ENCODE measurements at regions not wholly inside any gene's neighbourhood (a gene's known extent, or its start where the extent isn't known, plus 50 kb on each side); places are given as distances from the start of the nearest gene placed in this dataset.
A peak's percentile ranks its signal among the peaks of the same experiment; 100 is the strongest.

GRCh38 chr11:76298255-76298654, 82.7 kb downstream of the THAP12 start:
- no peak for DNase-seq (ENCODE audit: low read depth in 2 of 2)

GRCh38 chr11:76296731-76297542, 84.0 kb downstream of the THAP12 start:
- DNase-seq (ENCODE audit: low read depth in 2 of 2) = no peak

- DNase-seq (ENCODE audit: low read depth in 2 of 2) = no peak
These were observed 86.9 kb upstream of the WNT11 start for GRCh38 chr11:76293189-76293631.

GRCh38 chr11:76292583-76293188, 86.4 kb upstream of the WNT11 start:
- DNase-seq (ENCODE audit: low read depth in 2 of 2) = no peak

- DNase-seq (ENCODE audit: low read depth in 2 of 2) = no peak
These were observed 85.5 kb upstream of the WNT11 start for GRCh38 chr11:76291576-76292526.

- peak in 1 of 2 donors; percentile 8 for DNase-seq (ENCODE audit: low read depth in 2 of 2)
These were observed 82.1 kb upstream of the WNT11 start for GRCh38 chr11:76288166-76288980.

- no peak for DNase-seq (ENCODE audit: low read depth in 2 of 2)
These were observed 80.9 kb upstream of the WNT11 start for GRCh38 chr11:76287227-76287626.

- DNase-seq (ENCODE audit: low read depth in 2 of 2) = no peak
These were observed 79.2 kb upstream of the WNT11 start for GRCh38 chr11:76285397-76286104.

GRCh38 chr11:76284161-76284560, 77.9 kb upstream of the WNT11 start:
- no peak for DNase-seq (ENCODE audit: low read depth in 2 of 2)

- DNase-seq (ENCODE audit: low read depth in 2 of 2) = no peak
These were observed 76.7 kb upstream of the WNT11 start for GRCh38 chr11:76282811-76283595.

GRCh38 chr11:76282172-76282571, 75.9 kb upstream of the WNT11 start:
- DNase-seq (ENCODE audit: low read depth in 2 of 2) = no peak

- no peak for DNase-seq (ENCODE audit: low read depth in 2 of 2)
These were observed 75.2 kb upstream of the WNT11 start for GRCh38 chr11:76281558-76281906.

GRCh38 chr11:76280882-76281557, 74.7 kb upstream of the WNT11 start:
- DNase-seq (ENCODE audit: low read depth in 2 of 2) = no peak

GRCh38 chr11:76280151-76280881, 74.0 kb upstream of the WNT11 start:
- DNase-seq (ENCODE audit: low read depth in 2 of 2) = no peak

GRCh38 chr11:76279646-76280045, 73.3 kb upstream of the WNT11 start:
- no peak for DNase-seq (ENCODE audit: low read depth in 2 of 2)

- DNase-seq (ENCODE audit: low read depth in 2 of 2) = no peak
These were observed 72.7 kb upstream of the WNT11 start for GRCh38 chr11:76279038-76279437.

GRCh38 chr11:76278526-76278925, 72.2 kb upstream of the WNT11 start:
- DNase-seq (ENCODE audit: low read depth in 2 of 2) = no peak

- DNase-seq (ENCODE audit: low read depth in 2 of 2) = no peak
These were observed 71.2 kb upstream of the WNT11 start for GRCh38 chr11:76277298-76278175.
